Osteoblast (primary cell): ENCODE measurements at regions not wholly inside any gene's neighbourhood (a gene's known extent, or its start where the extent isn't known, plus 50 kb on each side); places are given as distances from the start of the nearest gene placed in this dataset.

Source experiments
- DNase-seq: peaks from one replicate; pipeline ENCODE4 v3.0.0; 2011; ENCODE audit warnings: low spot score, mixed read lengths; ENCODE audit not compliant: insufficient read length; ENCODE audit errors: missing footprints
- H2AFZ ChIP-seq: 2 replicates; pipeline ENCODE4 v1.6.0; 2011; ENCODE audit warnings: mild to moderate bottlenecking, low read length
- H3K27ac ChIP-seq: 2 replicates; pipeline ENCODE4 v1.5.1; 2011; ENCODE audit warnings: mild to moderate bottlenecking, low read depth, low read length, moderate library complexity
- H3K27me3 ChIP-seq: 2 replicates; pipeline ENCODE4 v1.6.0; 2012; ENCODE audit warnings: mild to moderate bottlenecking, control low read depth, inconsistent platforms, low read length, moderate library complexity; ENCODE audit not compliant: insufficient read depth
- H3K36me3 ChIP-seq: 2 replicates; pipeline ENCODE4 v1.5.1; 2011; ENCODE audit warnings: mild to moderate bottlenecking, low read length, control low read depth, moderate library complexity; ENCODE audit not compliant: insufficient read depth
- H3K4me1 ChIP-seq: 2 replicates; pipeline ENCODE4 v1.5.1; 2011; ENCODE audit warnings: mild to moderate bottlenecking, low read length, control low read depth, moderate library complexity; ENCODE audit not compliant: insufficient read depth
- H3K4me2 ChIP-seq: 2 replicates; pipeline ENCODE4 v1.6.0; 2011; ENCODE audit warnings: mild to moderate bottlenecking, low read length; ENCODE audit not compliant: insufficient read depth
- H3K4me3 ChIP-seq: fragments of 200-600 bp; sonication (generic); 3 replicates; pipeline ENCODE4 v1.5.1; 2012; ENCODE audit warnings: mild to moderate bottlenecking, low read length, inconsistent platforms; ENCODE audit not compliant: insufficient read depth
- H3K79me2 ChIP-seq: 2 replicates; pipeline ENCODE4 v1.6.0; 2012; ENCODE audit warnings: mild to moderate bottlenecking, low read length, control low read depth, inconsistent platforms; ENCODE audit not compliant: insufficient read depth
- H3K9me3 ChIP-seq: 2 replicates; pipeline ENCODE4 v1.5.1; 2011; ENCODE audit warnings: low read depth, low read length, control low read depth
- H4K20me1 ChIP-seq: 2 replicates; pipeline ENCODE4 v1.6.0; 2012; ENCODE audit warnings: mild to moderate bottlenecking, low read length, control low read depth; ENCODE audit not compliant: insufficient read depth
- TF ChIP-seq, protein P1 (sequence below): IDR thresholded peaks from 2 replicates; pipeline ENCODE4 v1.5.1; 2011; ENCODE audit warnings: mild to moderate bottlenecking, low read depth, low read length, moderate library complexity; ENCODE audit errors: extremely low read depth

DNA sequence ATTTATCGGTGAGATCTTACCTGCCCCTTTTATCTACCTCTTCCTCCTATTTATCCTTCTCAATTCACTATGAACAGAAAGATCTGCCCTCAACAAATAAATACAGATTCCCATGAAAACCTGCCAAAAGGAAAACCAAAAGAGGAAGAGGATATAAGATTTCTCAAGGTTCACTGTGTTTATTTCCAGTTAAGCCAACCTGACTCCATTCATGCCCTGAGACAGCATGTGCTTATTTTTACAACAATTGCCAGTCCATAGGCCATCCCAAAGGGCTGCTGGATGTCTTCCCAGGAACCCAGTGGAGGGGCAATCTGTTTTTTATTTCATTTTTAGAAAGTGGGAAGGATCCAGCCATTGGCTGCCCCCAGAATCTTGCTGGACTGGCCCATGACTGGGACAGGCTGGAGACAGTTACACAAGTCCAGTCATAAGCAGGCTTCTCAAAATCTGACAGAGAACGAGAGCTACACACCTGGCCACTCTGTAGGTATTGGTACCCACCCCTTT lies 209.1 kb downstream of the IRS2 start:
- no peaks in the 10 kb centered on the region for H4K20me1 ChIP-seq
- no peaks in the 10 kb centered on the region for H3K36me3 ChIP-seq
- no peaks in the 10 kb centered on the region for H3K79me2 ChIP-seq
- TF ChIP-seq, protein P1, sequence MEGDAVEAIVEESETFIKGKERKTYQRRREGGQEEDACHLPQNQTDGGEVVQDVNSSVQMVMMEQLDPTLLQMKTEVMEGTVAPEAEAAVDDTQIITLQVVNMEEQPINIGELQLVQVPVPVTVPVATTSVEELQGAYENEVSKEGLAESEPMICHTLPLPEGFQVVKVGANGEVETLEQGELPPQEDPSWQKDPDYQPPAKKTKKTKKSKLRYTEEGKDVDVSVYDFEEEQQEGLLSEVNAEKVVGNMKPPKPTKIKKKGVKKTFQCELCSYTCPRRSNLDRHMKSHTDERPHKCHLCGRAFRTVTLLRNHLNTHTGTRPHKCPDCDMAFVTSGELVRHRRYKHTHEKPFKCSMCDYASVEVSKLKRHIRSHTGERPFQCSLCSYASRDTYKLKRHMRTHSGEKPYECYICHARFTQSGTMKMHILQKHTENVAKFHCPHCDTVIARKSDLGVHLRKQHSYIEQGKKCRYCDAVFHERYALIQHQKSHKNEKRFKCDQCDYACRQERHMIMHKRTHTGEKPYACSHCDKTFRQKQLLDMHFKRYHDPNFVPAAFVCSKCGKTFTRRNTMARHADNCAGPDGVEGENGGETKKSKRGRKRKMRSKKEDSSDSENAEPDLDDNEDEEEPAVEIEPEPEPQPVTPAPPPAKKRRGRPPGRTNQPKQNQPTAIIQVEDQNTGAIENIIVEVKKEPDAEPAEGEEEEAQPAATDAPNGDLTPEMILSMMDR: no peak
- H3K4me3 ChIP-seq: no peak overlapping the region
- no peak for DNase-seq
- no peak overlapping the region for H2AFZ ChIP-seq
- no peaks in the 10 kb centered on the region for H3K4me1 ChIP-seq
- H3K4me2 ChIP-seq: no peak overlapping the region
- no peaks in the 10 kb centered on the region for H3K27me3 ChIP-seq
- no peaks in the 10 kb centered on the region for H3K9me3 ChIP-seq
- no peak overlapping the region for H3K27ac ChIP-seq

DNA sequence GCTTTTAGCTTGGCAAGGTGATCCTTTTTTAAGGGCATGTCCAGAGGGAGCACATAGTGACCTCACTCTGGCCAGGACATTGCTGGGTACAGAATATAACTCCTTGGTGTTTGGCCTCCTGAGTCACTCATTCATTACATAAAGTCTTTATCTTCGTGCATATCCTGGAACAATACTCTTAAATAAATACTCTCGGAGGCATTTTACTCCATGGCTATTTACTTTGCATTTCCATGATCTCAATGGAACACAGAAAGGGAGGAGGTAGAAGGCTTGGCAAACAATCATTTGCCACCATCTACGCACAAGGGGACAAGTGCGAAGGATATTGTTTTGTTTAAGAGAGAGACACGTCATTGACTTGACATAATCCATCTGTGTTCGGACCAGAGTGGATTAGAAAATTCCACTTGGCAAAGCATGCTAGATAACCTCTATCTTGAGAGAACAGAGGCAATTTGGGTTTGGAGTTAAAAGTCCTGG lies 210.0 kb downstream of the IRS2 start:
- TF ChIP-seq, protein P1: no peak
- no peaks in the 10 kb centered on the region for H3K27me3 ChIP-seq
- H3K27ac ChIP-seq: no peak overlapping the region
- no peak overlapping the region for H3K4me3 ChIP-seq
- H3K4me1 ChIP-seq: no peaks in the 10 kb centered on the region
- H3K36me3 ChIP-seq: no peaks in the 10 kb centered on the region
- DNase-seq: no peak
- H2AFZ ChIP-seq: no peak overlapping the region
- no peaks in the 10 kb centered on the region for H3K9me3 ChIP-seq
- no peaks in the 10 kb centered on the region for H3K79me2 ChIP-seq
- no peaks in the 10 kb centered on the region for H4K20me1 ChIP-seq
- no peak overlapping the region for H3K4me2 ChIP-seq

DNA sequence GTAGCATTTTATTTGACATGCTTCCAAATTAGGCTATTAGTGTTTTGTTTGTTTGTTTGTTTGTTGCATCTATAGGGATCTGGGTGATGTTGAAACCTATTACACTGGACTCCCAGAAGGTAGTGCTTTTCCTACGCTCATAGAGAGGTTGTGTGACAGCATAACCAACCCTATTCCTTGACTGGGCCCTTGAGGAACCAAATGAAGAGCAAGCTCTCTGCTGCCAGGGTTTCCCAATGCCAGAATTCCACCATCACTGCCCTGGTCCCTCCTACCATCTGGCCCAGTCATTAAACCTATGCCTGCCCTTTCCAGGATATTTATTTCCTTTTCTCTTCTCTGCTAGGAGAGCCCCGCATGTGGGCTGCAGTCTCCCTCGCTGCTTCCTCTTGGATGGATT lies 210.6 kb downstream of the IRS2 start:
- TF ChIP-seq, protein P1: no peak
- Histone ChIP-seq H3K4me1 (no peaks in the 10 kb centered on the region), H3K9me3 (no peaks in the 10 kb centered on the region), H3K27me3 (no peaks in the 10 kb centered on the region), H3K36me3 (no peaks in the 10 kb centered on the region), H3K79me2 (no peaks in the 10 kb centered on the region), H3K27ac (no peak overlapping the region), H4K20me1 (no peaks in the 10 kb centered on the region), H3K4me2 (no peak overlapping the region), H3K4me3 (no peak overlapping the region), H2AFZ (no peak overlapping the region)
- DNase-seq: no peak

DNA sequence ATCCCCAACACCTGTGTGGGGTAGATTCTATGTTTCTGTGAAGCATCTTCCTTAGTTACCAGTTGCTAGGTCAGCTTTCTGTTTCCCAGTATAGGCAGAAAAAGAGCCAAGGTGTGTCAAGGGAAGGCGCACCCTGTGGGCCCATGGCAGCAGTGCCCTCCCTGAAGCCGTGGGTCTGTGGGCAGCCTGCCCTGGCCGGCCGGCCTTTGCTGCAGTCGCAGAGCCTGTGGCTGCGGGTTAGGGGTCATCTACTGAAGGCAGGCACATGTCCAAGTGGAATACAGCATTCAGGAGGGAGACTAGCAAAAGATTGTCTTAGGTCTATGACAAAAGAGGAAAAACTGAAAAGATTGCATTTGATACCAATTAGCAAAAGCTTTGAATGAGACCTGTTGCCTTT lies 214.0 kb downstream of the IRS2 start:
- H4K20me1 ChIP-seq: no peaks in the 10 kb centered on the region
- no peak for DNase-seq

More for the DNA sequence above, 214.0 kb downstream of the IRS2 start:
- TF ChIP-seq, protein P1: no peak
- no peak overlapping the region for H3K4me2 ChIP-seq
- no peak overlapping the region for H3K27ac ChIP-seq
- H3K36me3 ChIP-seq: no peaks in the 10 kb centered on the region
- no peaks in the 10 kb centered on the region for H3K79me2 ChIP-seq
- H3K4me1 ChIP-seq: no peaks in the 10 kb centered on the region
- no peak overlapping the region for H2AFZ ChIP-seq
- H3K9me3 ChIP-seq: no peaks in the 10 kb centered on the region
- no peak overlapping the region for H3K4me3 ChIP-seq
- H3K27me3 ChIP-seq: no peaks in the 10 kb centered on the region
